PC-9 (cell line): ENCODE measurements at regions not wholly inside any gene's neighbourhood (a gene's known extent, or its start where the extent isn't known, plus 50 kb on each side); places are given as distances from the start of the nearest gene placed in this dataset.

ENCODE experiments used
- CTCF ChIP-seq: fragments of 200-600 bp; sonication (generic); conservative IDR thresholded peaks from 2 replicates; pipeline ENCODE4 v1.6.1; 2017; ENCODE audit warnings: mixed run types, antibody characterized with exemption, mild to moderate bottlenecking, moderate library complexity
- EZH2 ChIP-seq: fragments of 200-600 bp; sonication (generic); IDR thresholded peaks from 2 replicates; pipeline ENCODE4 v1.8.0; 2017; ENCODE audit warnings: antibody characterized with exemption, low read depth

GRCh38 chr2:185640588-185640987 lies 98.0 kb upstream of the FSIP2 start:
- no peak for TF ChIP-seq EZH2
- TF ChIP-seq CTCF = no peak
